AG04449 (cell line): ENCODE measurements at regions not wholly inside any gene's neighbourhood (a gene's known extent, or its start where the extent isn't known, plus 50 kb on each side); places are given as distances from the start of the nearest gene placed in this dataset.
"Not testable (repeated sequence)": the region's sequence is repeated elsewhere in the genome, so short reads cannot be mapped to it uniquely, and the experiment has no call there.

Source experiments
- CTCF ChIA-PET: fragments of 350-600 bp; formaldehyde crosslinking; extraction: SDS; loops from one replicate; lab custom pipeline; 2021; ENCODE audit warnings: antibody characterized with exemption; lab: Yijun Ruan, JAX
- POLR2A ChIA-PET: fragments of 400-600, 350-600 bp; formaldehyde crosslinking; extraction: SDS; loops from one replicate; lab custom pipeline; 2020; ENCODE audit warnings: antibody characterized with exemption, inconsistent platforms; lab: Yijun Ruan, JAX
- DNase-seq: peaks from one replicate; pipeline ENCODE4 v3.0.0-alpha.2; 2010; ENCODE audit warnings: low read depth, low spot score
- H3K4me3 ChIP-seq: 2 replicates; pipeline ENCODE4 v1.5.1; 2011; ENCODE audit warnings: low read depth, mild to moderate bottlenecking, control low read depth, low read length
- TF ChIP-seq, protein P1 (sequence below): IDR thresholded peaks from one replicate; pipeline ENCODE4 v1.5.1; 2011; ENCODE audit warnings: mild to moderate bottlenecking, moderate library complexity, low read length, control low read depth, inconsistent platforms; ENCODE audit not compliant: insufficient read depth; ENCODE audit errors: missing control alignments

DNA sequence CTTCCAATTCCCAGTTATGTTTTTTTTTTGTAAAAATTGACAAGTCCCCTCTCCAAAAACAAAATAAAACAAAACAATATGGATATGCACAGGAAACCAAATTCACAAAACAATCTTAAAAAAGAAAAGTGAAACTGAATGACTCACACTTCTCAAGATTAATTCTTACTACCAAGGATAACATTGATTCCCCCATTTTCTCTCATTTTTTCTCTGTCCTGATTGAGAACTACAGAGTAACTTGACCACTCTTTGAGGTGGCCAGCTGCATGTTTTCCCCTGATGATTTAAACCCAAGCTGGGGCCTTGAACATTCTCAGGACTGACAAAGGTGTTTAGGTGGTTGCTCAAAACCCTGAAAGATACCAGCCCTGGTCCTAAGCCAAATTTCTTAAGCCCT is 149.0 kb downstream of the AHSP start:
- CTCF ChIA-PET: no interaction called here
- TF ChIP-seq, protein P1, sequence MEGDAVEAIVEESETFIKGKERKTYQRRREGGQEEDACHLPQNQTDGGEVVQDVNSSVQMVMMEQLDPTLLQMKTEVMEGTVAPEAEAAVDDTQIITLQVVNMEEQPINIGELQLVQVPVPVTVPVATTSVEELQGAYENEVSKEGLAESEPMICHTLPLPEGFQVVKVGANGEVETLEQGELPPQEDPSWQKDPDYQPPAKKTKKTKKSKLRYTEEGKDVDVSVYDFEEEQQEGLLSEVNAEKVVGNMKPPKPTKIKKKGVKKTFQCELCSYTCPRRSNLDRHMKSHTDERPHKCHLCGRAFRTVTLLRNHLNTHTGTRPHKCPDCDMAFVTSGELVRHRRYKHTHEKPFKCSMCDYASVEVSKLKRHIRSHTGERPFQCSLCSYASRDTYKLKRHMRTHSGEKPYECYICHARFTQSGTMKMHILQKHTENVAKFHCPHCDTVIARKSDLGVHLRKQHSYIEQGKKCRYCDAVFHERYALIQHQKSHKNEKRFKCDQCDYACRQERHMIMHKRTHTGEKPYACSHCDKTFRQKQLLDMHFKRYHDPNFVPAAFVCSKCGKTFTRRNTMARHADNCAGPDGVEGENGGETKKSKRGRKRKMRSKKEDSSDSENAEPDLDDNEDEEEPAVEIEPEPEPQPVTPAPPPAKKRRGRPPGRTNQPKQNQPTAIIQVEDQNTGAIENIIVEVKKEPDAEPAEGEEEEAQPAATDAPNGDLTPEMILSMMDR: no peak
- DNase-seq: no peak
- H3K4me3 ChIP-seq: no peak overlapping the region
- POLR2A ChIA-PET: no interaction called here

DNA sequence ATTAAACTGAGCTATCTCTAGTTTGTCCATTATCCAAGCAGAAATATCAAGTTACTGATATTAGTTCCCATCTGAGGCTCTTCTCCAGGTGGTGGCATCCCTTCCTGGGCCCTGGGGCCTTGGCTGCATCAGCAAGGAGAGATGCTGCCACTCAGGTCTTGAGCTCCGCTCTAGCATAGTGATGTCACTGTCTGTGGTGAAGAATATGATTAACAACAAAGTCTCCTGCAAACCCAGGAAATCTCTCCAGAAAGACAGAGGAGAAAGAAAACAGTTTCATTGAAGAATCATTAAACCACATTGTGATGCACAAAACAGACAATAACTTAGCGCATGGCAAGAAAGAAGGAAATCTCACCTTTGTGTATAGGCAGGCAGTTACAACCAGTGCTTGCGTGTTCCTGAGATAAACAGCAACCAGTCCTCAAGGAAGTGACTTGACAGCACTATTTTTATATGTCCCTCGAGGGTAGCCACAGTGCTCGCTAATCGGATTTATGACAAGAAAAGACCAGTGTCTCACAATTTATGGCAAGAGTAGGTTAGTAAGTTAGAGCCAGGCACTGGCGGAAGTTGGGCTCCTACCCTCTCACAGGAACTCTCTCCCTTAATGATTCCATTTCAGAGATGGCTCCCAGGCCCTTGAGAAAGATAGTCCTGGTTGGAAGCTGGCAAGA is 151.1 kb downstream of the AHSP start:
- H3K4me3 ChIP-seq: no peak overlapping the region
- DNase-seq: no peak
- ChIA-PET POLR2A (interaction anchor here (0.7 kb wide), 1 partner anchor 145 kb away, joined by 3 read pairs; no protein-coding TSS in a partner anchor), CTCF (interaction anchor here (1.3 kb wide), 1 partner anchor 22 kb away, joined by 3 read pairs; no protein-coding TSS in a partner anchor)
- TF ChIP-seq, protein P1: no peak

DNA sequence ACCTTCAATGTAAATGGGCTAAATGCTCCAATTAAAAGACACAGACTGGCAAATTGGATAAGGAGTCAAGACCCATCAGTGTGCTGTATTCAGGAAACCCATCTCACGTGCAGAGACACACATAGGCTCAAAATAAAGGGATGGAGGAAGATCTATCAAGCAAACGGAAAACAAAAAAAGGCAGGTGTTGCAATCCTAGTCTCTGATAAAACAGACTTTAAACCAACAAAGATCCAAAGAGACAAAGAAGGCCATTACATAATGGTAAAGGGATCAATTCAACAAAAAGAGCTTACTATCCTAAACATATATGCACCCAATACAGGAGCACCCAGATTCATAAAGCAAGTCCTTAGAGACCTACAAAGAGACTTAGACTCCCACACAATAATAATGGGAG is 161.6 kb downstream of the AHSP start:
- POLR2A ChIA-PET, H3K4me3 ChIP-seq, DNase-seq, CTCF ChIA-PET: not testable (repeated sequence)

GRCh38 chr16:31692338-31692737 is 164.6 kb downstream of the AHSP start:
- POLR2A ChIA-PET, H3K4me3 ChIP-seq, DNase-seq, CTCF ChIA-PET: not testable (repeated sequence)

- H3K4me3 ChIP-seq: no peak overlapping the region
- DNase-seq: no peak
- POLR2A ChIA-PET: no interaction called here
- TF ChIP-seq, protein P1: no peak
- CTCF ChIA-PET: interaction anchor here (1.0 kb wide), 1 partner anchor 198 kb away, joined by 3 read pairs; no protein-coding TSS in a partner anchor
Observed at GRCh38 chr16:31693733-31694132, 166.0 kb downstream of the AHSP start.

GRCh38 chr16:31694461-31694860 is 166.8 kb downstream of the AHSP start:
- ChIA-PET POLR2A (no interaction called here), CTCF (no interaction called here)
- H3K4me3 ChIP-seq: no peak overlapping the region
- TF ChIP-seq, protein P1: no peak
- no peak for DNase-seq

GRCh38 chr16:31695667-31696066 is 168.0 kb downstream of the AHSP start:
- DNase-seq: no peak
- H3K4me3 ChIP-seq: no peak overlapping the region
- TF ChIP-seq, protein P1: no peak
- ChIA-PET POLR2A (no interaction called here), CTCF (interaction anchor here (1.1 to 1.3 kb wide), 3 partner anchors 235 to 742 kb away, joined by 3 to 4 read pairs (median 3); no protein-coding TSS in a partner anchor)
